ENCODE measurements at regions not wholly inside any gene's neighbourhood (a gene's known extent, or its start where the extent isn't known, plus 50 kb on each side); places are given as distances from the start of the nearest gene placed in this dataset.

GRCh38 chr12:87140262-87140661 lies 884.1 kb upstream of the MGAT4C start:
- TF ChIP-seq EZH2 (IDR thresholded peaks at IDR 0.05; ENCODE audit: insufficient read depth, low read length) (no peak), CTCF (IDR thresholded peaks at IDR 0.05; ENCODE audit: insufficient read depth, low read depth, low read length) (no peak)

Measured in astrocyte (in vitro differentiated cells and primary cell).